Loucy (cell line): ENCODE measurements at regions not wholly inside any gene's neighbourhood (a gene's known extent, or its start where the extent isn't known, plus 50 kb on each side); places are given as distances from the start of the nearest gene placed in this dataset.

ENCODE experiments used
- H2AFZ ChIP-seq: fragments of 200-600 bp; sonication (generic); 2 replicates; pipeline ENCODE4 v1.6.0; 2016; ENCODE audit warnings: antibody characterized with exemption, mild to moderate bottlenecking, low read length, moderate library complexity
- H3F3A ChIP-seq: fragments of 200-600 bp; 2 replicates; pipeline ENCODE4 v1.6.0; 2016; ENCODE audit warnings: antibody characterized with exemption, low read depth, mild to moderate bottlenecking
- H3K27me3 ChIP-seq: fragments of 200-600 bp; sonication (generic); 2 replicates; pipeline ENCODE4 v1.6.1; 2014; ENCODE audit warnings: low read length, mild to moderate bottlenecking; ENCODE audit not compliant: insufficient read depth, poor library complexity, severe bottlenecking
- H3K36me3 ChIP-seq: fragments of 200-600 bp; sonication (generic); 2 replicates; pipeline ENCODE4 v1.6.1; 2016; ENCODE audit warnings: low read length; ENCODE audit not compliant: insufficient read depth
- H3K4me1 ChIP-seq: fragments of 200-600 bp; sonication (generic); 2 replicates; pipeline ENCODE4 v1.5.1; 2014; ENCODE audit warnings: low read length, mild to moderate bottlenecking; ENCODE audit not compliant: insufficient read depth, poor library complexity, severe bottlenecking
- H3K4me2 ChIP-seq: fragments of 200-600 bp; sonication (generic); 2 replicates; pipeline ENCODE4 v1.6.0; 2014; ENCODE audit warnings: antibody characterized with exemption, low read length, low read depth, mild to moderate bottlenecking; ENCODE audit not compliant: poor library complexity, severe bottlenecking
- H3K4me3 ChIP-seq: fragments of 200-600 bp; sonication (generic); 2 replicates; pipeline ENCODE4 v1.5.1; 2014; ENCODE audit warnings: low read length, mild to moderate bottlenecking, mixed read lengths; ENCODE audit not compliant: poor library complexity, severe bottlenecking
- H3K79me2 ChIP-seq: fragments of 200-600 bp; sonication (generic); 2 replicates; pipeline ENCODE4 v1.6.1; 2014; ENCODE audit warnings: low read length; ENCODE audit not compliant: insufficient read depth
- H3K9ac ChIP-seq: fragments of 200-600 bp; sonication (generic); 2 replicates; pipeline ENCODE4 v1.6.0; 2014; ENCODE audit warnings: mild to moderate bottlenecking, low read depth, low read length, moderate library complexity; ENCODE audit not compliant: poor library complexity, severe bottlenecking
- H3K9me2 ChIP-seq: fragments of 200-600 bp; sonication (generic); replicated peaks from 2 replicates; pipeline ENCODE4 v1.6.1; 2016; ENCODE audit warnings: low read depth, low read length, mixed read lengths
- H3K9me3 ChIP-seq: fragments of 200-600 bp; sonication (generic); 2 replicates; pipeline ENCODE4 v1.6.1; 2014; ENCODE audit warnings: mild to moderate bottlenecking, antibody characterized with exemption, low read length, low read depth; ENCODE audit not compliant: insufficient read depth
- H4K20me1 ChIP-seq: fragments of 200-600 bp; sonication (generic); 2 replicates; pipeline ENCODE4 v1.6.0; 2014; ENCODE audit warnings: antibody characterized with exemption, low read length, mild to moderate bottlenecking; ENCODE audit not compliant: insufficient read depth, poor library complexity, severe bottlenecking
- CTCF ChIP-seq: fragments of 200-600 bp; sonication (generic); conservative IDR thresholded peaks from 2 replicates; pipeline ENCODE4 v1.5.1; 2014; ENCODE audit warnings: mild to moderate bottlenecking, antibody characterized with exemption, low read length
- EZH2phosphoT487 ChIP-seq: fragments of 200-600 bp; IDR thresholded peaks from 2 replicates; pipeline ENCODE4 v1.6.1; 2018; ENCODE audit warnings: antibody characterized with exemption, mild to moderate bottlenecking, moderate library complexity, borderline replicate concordance

GRCh38 chr18:27662537-27662936 is 477.4 kb upstream of the CHST9 start:
- Histone ChIP-seq H3K9me3 (no peaks in the 10 kb centered on the region), H3K36me3 (no peaks in the 10 kb centered on the region), H3K27me3 (no peaks in the 10 kb centered on the region), H4K20me1 (no peaks in the 10 kb centered on the region), H3F3A (no peaks in the 10 kb centered on the region), H3K4me2 (no peak overlapping the region), H3K79me2 (no peaks in the 10 kb centered on the region), H3K4me1 (no peaks in the 10 kb centered on the region), H2AFZ (no peak overlapping the region), H3K9ac (no peak overlapping the region), H3K4me3 (no peak overlapping the region), H3K9me2 (no peaks in the 10 kb centered on the region)
- TF ChIP-seq EZH2phosphoT487 (no peak), CTCF (no peak)

- Histone ChIP-seq H3K9me2 (no peaks in the 10 kb centered on the region), H3K4me3 (no peak overlapping the region), H3F3A (no peaks in the 10 kb centered on the region), H3K4me1 (no peaks in the 10 kb centered on the region), H3K9me3 (no peaks in the 10 kb centered on the region), H3K9ac (no peak overlapping the region), H3K79me2 (no peaks in the 10 kb centered on the region), H2AFZ (no peak overlapping the region), H3K4me2 (no peak overlapping the region), H3K27me3 (no peaks in the 10 kb centered on the region), H3K36me3 (no peaks in the 10 kb centered on the region), H4K20me1 (no peaks in the 10 kb centered on the region)
- TF ChIP-seq CTCF (no peak), EZH2phosphoT487 (no peak)
Measured at GRCh38 chr18:27661320-27662018, 476.4 kb upstream of the CHST9 start.

DNA sequence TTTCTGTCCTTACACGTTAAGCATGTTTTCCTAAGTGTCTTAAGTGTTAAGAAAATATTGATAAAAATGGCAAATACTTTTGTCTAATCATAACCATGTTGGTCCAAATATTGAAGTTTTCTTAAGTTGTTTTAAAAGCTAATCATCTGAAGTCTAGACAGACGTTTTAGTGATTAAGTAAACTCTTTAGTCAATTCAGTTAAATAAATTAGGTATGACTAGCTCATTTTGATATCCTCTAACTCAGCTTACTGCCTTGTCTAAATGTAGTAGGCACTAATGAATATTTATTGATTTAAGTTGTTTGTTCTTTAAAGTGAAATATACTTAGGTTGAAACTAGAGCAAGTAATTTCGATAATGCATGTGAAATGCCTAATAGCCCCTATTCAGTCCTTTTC is 471.8 kb upstream of the CHST9 start:
- Histone ChIP-seq H3K9me2 (no peaks in the 10 kb centered on the region), H3K9ac (no peak overlapping the region), H3K4me3 (no peak overlapping the region), H3K36me3 (no peaks in the 10 kb centered on the region), H3K79me2 (no peaks in the 10 kb centered on the region), H3K4me2 (no peak overlapping the region), H3F3A (no peaks in the 10 kb centered on the region), H3K4me1 (no peaks in the 10 kb centered on the region), H3K9me3 (no peaks in the 10 kb centered on the region), H3K27me3 (no peaks in the 10 kb centered on the region), H4K20me1 (no peaks in the 10 kb centered on the region), H2AFZ (no peak overlapping the region)
- TF ChIP-seq CTCF, result no peak
- TF ChIP-seq EZH2phosphoT487, result no peak
